ENCODE measurements at regions not wholly inside any gene's neighbourhood (a gene's known extent, or its start where the extent isn't known, plus 50 kb on each side); places are given as distances from the start of the nearest gene placed in this dataset.

DNA sequence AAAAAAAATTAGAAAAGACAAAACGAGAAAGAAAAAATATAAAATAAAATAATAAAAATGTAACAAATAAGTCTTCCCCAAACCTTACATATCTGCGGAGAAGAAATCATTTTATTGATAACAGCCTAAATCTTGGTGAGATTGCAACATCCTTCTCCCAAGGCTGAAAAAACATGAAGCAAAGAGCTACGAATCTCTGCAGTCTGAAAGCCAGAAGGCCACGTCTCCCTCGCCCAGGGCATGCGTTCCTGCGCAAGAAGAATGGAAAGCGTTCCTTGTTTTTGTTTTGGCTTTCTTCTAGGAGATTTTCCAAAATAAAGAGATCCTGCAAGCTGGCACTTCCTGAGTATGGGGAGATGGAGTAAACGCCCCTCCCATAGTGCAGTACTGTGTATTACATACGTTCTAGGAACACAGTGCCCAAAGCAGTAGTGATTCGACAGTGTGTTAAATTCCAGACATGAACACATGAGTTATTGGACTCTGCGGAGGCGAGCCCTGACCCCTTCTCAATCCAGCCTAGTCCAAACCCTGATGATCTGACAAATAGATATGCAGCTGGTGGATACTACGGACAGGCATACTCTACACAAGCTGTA lies 126.7 kb upstream of the RREB1 start:
- TF ChIP-seq, protein P1, sequence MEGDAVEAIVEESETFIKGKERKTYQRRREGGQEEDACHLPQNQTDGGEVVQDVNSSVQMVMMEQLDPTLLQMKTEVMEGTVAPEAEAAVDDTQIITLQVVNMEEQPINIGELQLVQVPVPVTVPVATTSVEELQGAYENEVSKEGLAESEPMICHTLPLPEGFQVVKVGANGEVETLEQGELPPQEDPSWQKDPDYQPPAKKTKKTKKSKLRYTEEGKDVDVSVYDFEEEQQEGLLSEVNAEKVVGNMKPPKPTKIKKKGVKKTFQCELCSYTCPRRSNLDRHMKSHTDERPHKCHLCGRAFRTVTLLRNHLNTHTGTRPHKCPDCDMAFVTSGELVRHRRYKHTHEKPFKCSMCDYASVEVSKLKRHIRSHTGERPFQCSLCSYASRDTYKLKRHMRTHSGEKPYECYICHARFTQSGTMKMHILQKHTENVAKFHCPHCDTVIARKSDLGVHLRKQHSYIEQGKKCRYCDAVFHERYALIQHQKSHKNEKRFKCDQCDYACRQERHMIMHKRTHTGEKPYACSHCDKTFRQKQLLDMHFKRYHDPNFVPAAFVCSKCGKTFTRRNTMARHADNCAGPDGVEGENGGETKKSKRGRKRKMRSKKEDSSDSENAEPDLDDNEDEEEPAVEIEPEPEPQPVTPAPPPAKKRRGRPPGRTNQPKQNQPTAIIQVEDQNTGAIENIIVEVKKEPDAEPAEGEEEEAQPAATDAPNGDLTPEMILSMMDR (IDR thresholded peaks at IDR 0.05), result no peak

DNA sequence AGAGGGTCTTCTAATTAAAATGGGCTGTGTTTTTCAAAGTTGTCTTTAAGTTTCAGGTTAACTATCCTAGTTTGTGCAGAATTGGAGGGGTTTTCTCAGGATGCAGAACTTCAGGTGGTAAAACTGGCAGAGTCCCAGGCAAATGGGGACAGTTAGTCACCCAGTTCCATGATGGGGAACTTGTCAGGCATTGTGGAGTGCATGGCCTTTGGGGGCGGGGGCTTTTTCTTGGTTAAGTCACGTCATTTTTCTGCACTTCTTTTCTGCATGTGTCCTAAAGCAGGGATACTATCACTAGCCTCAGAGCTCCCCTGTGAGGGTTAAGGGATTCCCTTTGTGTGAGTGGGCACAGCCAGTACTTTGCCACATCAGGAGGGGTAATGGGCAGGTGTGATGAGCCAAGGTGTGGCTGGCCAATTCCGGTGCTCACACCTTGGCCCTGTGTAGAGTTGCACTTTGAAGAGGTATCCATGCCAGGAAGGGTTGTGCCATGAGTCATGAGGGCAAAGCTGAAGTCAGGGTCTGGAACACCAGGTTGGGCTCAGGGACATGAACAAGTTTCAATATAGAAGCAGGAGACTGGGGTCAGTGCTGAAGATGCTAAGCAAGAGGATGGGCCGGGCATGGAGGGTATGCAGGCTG lies 126.0 kb upstream of the RREB1 start:
- TF ChIP-seq, protein P1 (IDR thresholded peaks at IDR 0.05), result no peak

DNA sequence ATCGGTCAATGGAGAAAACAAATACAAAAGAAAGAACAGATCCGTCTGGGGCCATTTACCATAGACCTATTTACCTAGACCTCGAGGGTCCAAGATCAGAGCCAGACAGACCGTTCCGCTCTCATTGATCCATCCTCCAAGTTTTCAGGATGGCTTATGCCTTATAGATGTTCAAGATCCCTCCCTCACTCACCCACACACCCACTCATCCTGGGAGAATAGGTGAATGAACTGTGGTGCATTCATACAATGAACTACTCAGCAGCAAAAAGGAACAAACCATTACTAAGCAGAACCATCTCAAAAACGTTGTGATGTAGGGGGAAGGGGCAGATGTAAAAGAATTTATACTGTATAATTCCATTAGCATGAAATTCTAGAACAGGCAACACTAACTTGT lies 125.1 kb upstream of the RREB1 start:
- TF ChIP-seq, protein P1 (IDR thresholded peaks at IDR 0.05), result no peak

DNA sequence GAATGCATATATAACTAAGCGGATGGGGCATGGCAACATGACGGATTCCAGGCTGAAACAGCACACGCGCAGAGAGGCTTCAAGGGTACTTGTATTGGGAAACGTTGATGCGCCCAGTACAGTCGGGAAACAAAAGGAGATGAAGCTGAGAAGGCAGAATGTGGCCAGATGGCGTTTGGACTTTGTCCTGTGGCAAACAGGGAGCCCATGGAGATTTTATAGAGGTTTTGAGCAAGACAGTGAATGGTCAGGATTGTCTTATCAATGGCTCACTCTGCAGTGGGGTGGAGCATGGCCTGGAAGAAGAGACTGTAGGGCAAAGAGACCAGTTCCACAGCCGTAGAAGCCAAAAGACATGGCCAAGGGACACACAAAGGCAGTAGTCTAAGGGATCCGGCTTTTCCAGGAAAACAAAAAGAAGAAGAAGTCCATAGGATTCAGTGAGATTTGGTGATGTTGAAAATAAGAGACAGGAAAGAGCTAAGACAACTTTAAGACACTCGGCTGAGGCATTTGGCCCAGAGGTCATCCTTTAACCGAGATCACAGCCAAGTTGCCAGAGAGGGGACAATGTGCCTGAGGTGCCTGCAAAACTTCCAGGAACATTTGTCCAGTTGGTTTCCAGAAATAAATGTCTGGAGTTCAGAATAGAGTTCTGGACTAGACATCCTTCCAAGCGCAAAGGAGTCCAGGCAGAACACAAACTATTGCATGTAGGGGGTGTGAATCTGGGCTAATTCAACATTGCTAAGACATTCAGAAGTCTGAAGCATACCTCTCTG lies 123.0 kb upstream of the RREB1 start:
- TF ChIP-seq, protein P1 (IDR thresholded peaks at IDR 0.05), result no peak

DNA sequence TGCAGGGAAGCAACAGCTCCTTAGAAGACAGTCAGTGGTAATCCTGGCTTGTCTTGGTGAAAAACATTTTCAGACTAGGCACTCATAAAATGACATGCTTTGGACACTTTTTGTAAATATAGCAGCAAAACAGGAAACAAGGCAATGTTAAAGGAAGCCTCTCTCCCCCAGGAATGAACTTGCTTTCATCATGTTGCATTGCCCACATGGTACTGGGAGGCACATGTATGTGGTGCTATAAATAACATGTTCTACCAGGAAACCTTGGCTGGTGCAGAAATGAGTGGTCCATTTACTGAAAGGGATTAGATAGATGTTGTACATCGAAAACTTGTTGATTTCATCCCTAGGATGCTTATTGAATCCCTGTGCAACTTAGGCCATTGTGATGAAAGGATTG lies 121.4 kb upstream of the RREB1 start:
- TF ChIP-seq, protein P1 (IDR thresholded peaks at IDR 0.05), result no peak

DNA sequence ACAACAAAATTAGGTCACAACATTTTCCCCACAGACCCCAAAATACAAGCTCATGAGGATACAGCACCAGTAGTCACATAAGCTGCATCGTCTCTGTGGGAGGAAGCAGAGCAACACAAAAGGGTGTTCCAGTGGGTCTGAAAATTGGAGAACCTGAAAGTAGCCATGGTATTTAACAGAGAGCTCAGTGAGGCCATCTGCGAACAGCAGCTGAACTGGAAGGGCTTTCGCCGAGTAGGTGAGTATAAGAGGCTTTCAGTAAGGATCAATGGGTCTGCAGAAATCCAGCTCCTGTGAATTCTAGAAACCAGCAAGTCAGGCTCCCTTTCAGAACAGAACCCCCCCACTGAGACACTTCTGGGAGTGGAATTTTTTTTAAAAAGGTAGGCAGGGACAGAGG lies 120.0 kb upstream of the RREB1 start:
- TF ChIP-seq, protein P1 (IDR thresholded peaks at IDR 0.05), result no peak

DNA sequence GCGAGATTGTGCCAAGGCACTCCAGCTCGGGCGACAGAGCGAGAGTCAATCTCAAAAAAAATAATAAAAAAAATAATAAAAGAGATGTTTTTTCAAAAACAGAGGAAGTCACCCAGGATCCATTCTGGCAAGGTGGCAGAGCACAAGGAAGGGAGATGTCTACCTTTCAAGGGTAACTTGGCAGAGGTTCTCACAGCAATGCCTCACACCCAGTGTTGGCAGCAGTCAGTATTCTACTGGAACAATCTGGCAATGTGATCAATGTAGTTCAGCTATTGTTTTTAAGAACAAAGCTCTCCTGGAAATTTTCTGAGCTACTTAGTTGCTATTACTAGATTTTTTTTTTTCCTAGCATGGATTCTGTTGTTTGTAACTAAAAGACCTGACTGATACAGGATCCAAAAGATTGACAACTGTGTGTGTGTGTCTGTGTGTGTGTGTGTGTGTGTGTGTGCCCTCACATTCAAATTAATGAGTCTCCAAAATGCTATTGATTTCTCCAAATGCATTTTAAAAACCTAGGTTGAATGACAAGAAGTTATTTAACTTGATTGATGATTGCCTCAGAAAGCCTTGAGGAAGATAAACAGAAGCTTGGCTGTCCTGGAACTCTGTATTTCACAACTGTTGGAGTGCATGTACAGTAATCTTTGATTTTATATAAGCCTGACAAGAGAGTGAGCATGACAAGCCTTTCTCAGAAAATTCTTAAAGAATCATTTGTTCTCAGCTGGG lies 114.1 kb upstream of the RREB1 start:
- TF ChIP-seq, protein P1 (IDR thresholded peaks at IDR 0.05), result no peak
